Breast epithelium (tissue), 3 donors: ENCODE measurements at regions not wholly inside any gene's neighbourhood (a gene's known extent, or its start where the extent isn't known, plus 50 kb on each side); places are given as distances from the start of the nearest gene placed in this dataset.

Experiments
- POLR2A ChIP-seq: fragments of 450-650 bp; IDR thresholded peaks from one replicate; pipeline ENCODE4 v1.6.1; 2016; ENCODE audit warnings: antibody characterized with exemption, mild to moderate bottlenecking, moderate library complexity
- POLR2AphosphoS5 ChIP-seq, 3 donors: sonication (generic); formaldehyde crosslinking; IDR thresholded peaks; one replicate each; pipeline ENCODE4 v1.6.1; 2017; ENCODE audit warnings: antibody characterized with exemption in 3 of 3
- TF ChIP-seq, protein P1 (sequence below), 3 donors: fragments of 450-650 bp; IDR thresholded peaks; one replicate each; pipeline ENCODE4 v1.5.1; 2016 to 2017; ENCODE audit warnings: antibody characterized with exemption in 3 of 3, mild to moderate bottlenecking in 3 of 3, moderate library complexity in 3 of 3

DNA sequence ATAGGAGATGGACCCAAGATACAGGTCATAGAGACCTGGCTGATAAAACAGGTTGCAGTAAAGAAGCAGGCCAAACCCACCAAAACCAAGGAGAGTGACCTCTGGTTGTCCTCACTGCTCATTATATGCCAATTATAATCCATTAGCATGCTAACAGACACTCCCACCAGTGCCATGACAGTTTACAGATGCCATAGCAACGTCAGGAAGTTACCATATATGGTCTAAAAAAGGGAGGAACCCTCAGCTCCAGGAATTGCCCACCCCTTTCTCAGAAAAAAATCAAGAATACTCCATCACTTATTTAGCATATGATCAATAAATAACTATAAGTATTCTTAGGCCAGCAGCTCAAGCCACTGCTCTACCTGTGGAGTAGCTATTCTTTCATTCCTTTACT lies 574.7 kb upstream of the ID2 start:
- TF ChIP-seq POLR2A = no peak
- TF ChIP-seq, protein P1, sequence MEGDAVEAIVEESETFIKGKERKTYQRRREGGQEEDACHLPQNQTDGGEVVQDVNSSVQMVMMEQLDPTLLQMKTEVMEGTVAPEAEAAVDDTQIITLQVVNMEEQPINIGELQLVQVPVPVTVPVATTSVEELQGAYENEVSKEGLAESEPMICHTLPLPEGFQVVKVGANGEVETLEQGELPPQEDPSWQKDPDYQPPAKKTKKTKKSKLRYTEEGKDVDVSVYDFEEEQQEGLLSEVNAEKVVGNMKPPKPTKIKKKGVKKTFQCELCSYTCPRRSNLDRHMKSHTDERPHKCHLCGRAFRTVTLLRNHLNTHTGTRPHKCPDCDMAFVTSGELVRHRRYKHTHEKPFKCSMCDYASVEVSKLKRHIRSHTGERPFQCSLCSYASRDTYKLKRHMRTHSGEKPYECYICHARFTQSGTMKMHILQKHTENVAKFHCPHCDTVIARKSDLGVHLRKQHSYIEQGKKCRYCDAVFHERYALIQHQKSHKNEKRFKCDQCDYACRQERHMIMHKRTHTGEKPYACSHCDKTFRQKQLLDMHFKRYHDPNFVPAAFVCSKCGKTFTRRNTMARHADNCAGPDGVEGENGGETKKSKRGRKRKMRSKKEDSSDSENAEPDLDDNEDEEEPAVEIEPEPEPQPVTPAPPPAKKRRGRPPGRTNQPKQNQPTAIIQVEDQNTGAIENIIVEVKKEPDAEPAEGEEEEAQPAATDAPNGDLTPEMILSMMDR (IDR thresholded peaks at IDR 0.05) = no peak
- no peak for TF ChIP-seq POLR2AphosphoS5 (IDR thresholded peaks at IDR 0.05)
